RWPE2 (cell line): ENCODE measurements at regions not wholly inside any gene's neighbourhood (a gene's known extent, or its start where the extent isn't known, plus 50 kb on each side); places are given as distances from the start of the nearest gene placed in this dataset.

Experiments used
- ATAC-seq: fragments of 200-7000 bp; cut with Tn5 transposase; 3 replicates; pipeline ENCODE4 v1.9.1; 2021; ENCODE audit warnings: low read depth
- DNase-seq: peaks from one replicate; pipeline ENCODE4 v3.0.0-alpha.2; 2020; ENCODE audit warnings: low spot score
- H3K27ac ChIP-seq: fragments of 450-650 bp; 2 replicates; pipeline ENCODE4 v1.5.1; 2017; ENCODE audit warnings: mild to moderate bottlenecking; ENCODE audit not compliant: poor library complexity, severe bottlenecking
- H3K27me3 ChIP-seq: fragments of 250-450 bp; sonication (Bioruptor Pico); 2 replicates; pipeline ENCODE4 v1.5.1; 2021; ENCODE audit warnings: mild to moderate bottlenecking, moderate library complexity; ENCODE audit not compliant: insufficient read depth, poor library complexity, severe bottlenecking
- H3K36me3 ChIP-seq: fragments of 250-450 bp; sonication (Bioruptor Pico); 2 replicates; pipeline ENCODE4 v1.5.1; 2020; ENCODE audit warnings: low read depth, mild to moderate bottlenecking, moderate library complexity
- H3K4me1 ChIP-seq: fragments of 250-450 bp; sonication (Bioruptor Pico); 2 replicates; pipeline ENCODE4 v1.5.1; 2021; ENCODE audit warnings: mild to moderate bottlenecking, moderate library complexity; ENCODE audit not compliant: insufficient read depth, poor library complexity, severe bottlenecking
- H3K4me3 ChIP-seq: fragments of 250-450 bp; sonication (Bioruptor Pico); 2 replicates; pipeline ENCODE4 v1.5.1; 2021; ENCODE audit warnings: mild to moderate bottlenecking, moderate library complexity; ENCODE audit not compliant: severe bottlenecking
- H3K9me3 ChIP-seq: fragments of 250-450 bp; sonication (Bioruptor Pico); 2 replicates; pipeline ENCODE4 v1.5.1; 2021; ENCODE audit warnings: mild to moderate bottlenecking, moderate library complexity; ENCODE audit not compliant: severe bottlenecking
- CTCF ChIP-seq: fragments of 450-650 bp; IDR thresholded peaks from one replicate; pipeline ENCODE4 v1.5.1; 2017; ENCODE audit warnings: mild to moderate bottlenecking, moderate library complexity; ENCODE audit not compliant: poor library complexity, severe bottlenecking

DNA sequence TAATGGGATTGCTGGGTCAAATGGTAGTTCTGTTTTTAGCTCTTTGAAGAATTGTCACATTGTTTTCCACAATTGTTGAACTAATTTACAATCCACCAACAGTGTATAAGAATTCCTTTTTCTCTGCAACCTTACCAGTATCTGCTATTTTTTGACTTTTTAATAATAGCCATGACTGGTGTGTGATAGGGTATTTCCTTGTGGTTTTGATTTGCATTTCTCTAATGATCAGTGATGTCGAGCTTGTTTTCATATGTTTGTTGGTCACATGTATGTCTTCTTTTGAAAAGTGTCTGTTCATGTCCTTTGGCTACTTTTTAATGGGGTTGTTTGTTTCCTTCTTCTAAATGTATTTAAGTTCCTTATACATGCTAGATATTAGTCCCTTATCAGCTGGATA, 322.3 kb downstream of the CDH2 start:
- Histone ChIP-seq H3K4me1 (peaks cover 3% of the 10 kb centered on the region), H3K27ac (no peak overlapping the region), H3K9me3 (peaks cover 2% of the 10 kb centered on the region), H3K27me3 (no peaks in the 10 kb centered on the region), H3K36me3 (no peaks in the 10 kb centered on the region), H3K4me3 (no peak overlapping the region)
- DNase-seq, result no peak
- TF ChIP-seq CTCF, result no peak
- ATAC-seq, result no peak

DNA sequence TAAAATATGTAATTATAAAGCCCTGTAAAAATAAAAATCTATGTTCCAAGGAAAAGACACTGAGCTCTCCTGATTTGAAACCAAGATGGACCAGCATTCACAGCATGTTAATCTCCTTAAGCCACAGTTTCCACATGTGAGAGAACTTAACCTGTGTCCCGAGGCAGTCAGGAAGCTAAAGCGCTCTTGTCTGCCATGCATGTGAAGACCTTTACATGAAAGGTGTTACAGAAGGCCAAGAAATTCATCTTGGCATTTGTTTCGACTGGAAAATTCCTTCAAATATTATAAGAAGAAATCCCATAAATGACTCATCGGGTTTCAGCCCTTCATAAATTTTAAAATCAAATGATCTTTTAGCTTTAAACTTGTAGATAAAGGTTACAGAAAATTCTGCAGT, 328.6 kb downstream of the CDH2 start:
- Histone ChIP-seq H3K9me3 (no peaks in the 10 kb centered on the region), H3K4me3 (no peak overlapping the region), H3K4me1 (peaks cover 10% of the 10 kb centered on the region), H3K27me3 (no peaks in the 10 kb centered on the region), H3K36me3 (no peaks in the 10 kb centered on the region), H3K27ac (no peak overlapping the region)
- no peak for ATAC-seq
- TF ChIP-seq CTCF, result no peak
- no peak for DNase-seq

DNA sequence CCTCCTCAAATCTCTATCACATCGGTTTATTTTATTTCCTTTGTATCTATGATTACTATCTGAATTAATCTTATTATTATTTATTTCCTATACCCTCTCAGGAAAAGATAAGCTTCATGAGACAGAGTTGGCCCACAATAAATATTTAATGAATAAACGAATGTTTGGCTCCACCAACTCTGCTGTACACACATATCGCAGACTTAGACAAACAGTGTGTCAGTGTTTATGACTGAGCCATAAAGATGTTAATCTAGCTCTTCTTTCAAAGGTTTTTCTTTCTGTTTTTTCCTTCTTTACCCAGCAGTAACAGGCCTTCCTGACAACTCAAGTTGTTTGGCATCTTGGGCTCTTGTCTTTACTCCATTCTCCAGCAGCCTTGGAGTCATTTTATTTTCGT, 329.5 kb downstream of the CDH2 start:
- no peak overlapping the region for H3K27ac ChIP-seq
- ATAC-seq, result no peak

GRCh38 chr18:27845897-27846296, 331.0 kb downstream of the CDH2 start:
- ATAC-seq (no peak), DNase-seq (no peak)

More for the DNA sequence above, 329.5 kb downstream of the CDH2 start:
- DNase-seq, result no peak
- H3K4me3 ChIP-seq, result no peak overlapping the region
- H3K27me3 ChIP-seq, result no peaks in the 10 kb centered on the region
- peaks cover 14% of the 10 kb centered on the region for H3K4me1 ChIP-seq
- no peaks in the 10 kb centered on the region for H3K9me3 ChIP-seq
- no peak for TF ChIP-seq CTCF
- H3K36me3 ChIP-seq, result no peaks in the 10 kb centered on the region

More at GRCh38 chr18:27845897-27846296, 331.0 kb downstream of the CDH2 start:
- no peaks in the 10 kb centered on the region for H3K9me3 ChIP-seq
- no peak for TF ChIP-seq CTCF
- H3K4me3 ChIP-seq, result no peak overlapping the region
- H3K4me1 ChIP-seq, result peaks cover 14% of the 10 kb centered on the region
- no peak overlapping the region for H3K27ac ChIP-seq
- no peaks in the 10 kb centered on the region for H3K36me3 ChIP-seq
- H3K27me3 ChIP-seq, result no peaks in the 10 kb centered on the region
